MCF 10A (cell line): ENCODE measurements at regions not wholly inside any gene's neighbourhood (a gene's known extent, or its start where the extent isn't known, plus 50 kb on each side); places are given as distances from the start of the nearest gene placed in this dataset.

Source experiments
- BruUV-seq: library from RNA; stranded (reverse); fragments of 400-500 nt; replicated peaks from 2 replicates; lab custom pipeline; 2021; lab: Mats Ljungman, UMichigan
- CTCF ChIA-PET: fragments of 300-600 bp; sonication (Branson Sonifier 250); formaldehyde crosslinking; extraction: SDS; loops from one replicate; lab custom pipeline; 2021; ENCODE audit warnings: antibody characterized with exemption, inconsistent platforms; lab: Yijun Ruan, JAX
- POLR2A ChIA-PET: fragments of 300-600, 350-650 bp; sonication (Branson Sonifier 250); formaldehyde crosslinking; extraction: SDS; loops from one replicate; lab custom pipeline; 2020; ENCODE audit warnings: antibody characterized with exemption, inconsistent platforms; lab: Yijun Ruan, JAX
- DNase-seq: peaks from one replicate; pipeline ENCODE4 v3.0.0-alpha.2; 2018; ENCODE audit not compliant: unreplicated experiment
- H3K27ac Mint-ChIP-seq: one replicate; pipeline ENCODE4 v1.8.0; 2022; ENCODE audit warnings: mild to moderate bottlenecking, low read depth, mixed read lengths; ENCODE audit not compliant: unreplicated experiment
- H3K27me3 Mint-ChIP-seq: one replicate; pipeline ENCODE4 v1.8.0; 2022; ENCODE audit warnings: mixed read lengths; ENCODE audit not compliant: insufficient read depth, unreplicated experiment
- H3K36me3 Mint-ChIP-seq: one replicate; pipeline ENCODE4 v1.8.0; 2022; ENCODE audit warnings: mild to moderate bottlenecking, moderate library complexity, mixed read lengths; ENCODE audit not compliant: insufficient read depth, unreplicated experiment
- H3K4me1 Mint-ChIP-seq: one replicate; pipeline ENCODE4 v1.8.0; 2022; ENCODE audit warnings: mixed read lengths; ENCODE audit not compliant: insufficient read depth, unreplicated experiment
- H3K4me3 Mint-ChIP-seq: one replicate; pipeline ENCODE4 v1.8.0; 2022; ENCODE audit warnings: mild to moderate bottlenecking, moderate library complexity, mixed read lengths; ENCODE audit not compliant: unreplicated experiment
- H3K9me3 Mint-ChIP-seq: one replicate; pipeline ENCODE4 v1.8.0; 2022; ENCODE audit warnings: mixed read lengths; ENCODE audit not compliant: unreplicated experiment
- intact Hi-C: fragments of 100-400 bp; cut with micrococcal nuclease; formaldehyde crosslinking; loops from 2 replicates; pipeline ENCODE4 v1.14.1; 2022
- TF ChIP-seq, protein P1 (sequence below): fragments of 200-600 bp; IDR thresholded peaks from one replicate; pipeline ENCODE4 v1.8.0; 2022; ENCODE audit warnings: antibody characterized with exemption, mild to moderate bottlenecking; ENCODE audit not compliant: unreplicated experiment

DNA sequence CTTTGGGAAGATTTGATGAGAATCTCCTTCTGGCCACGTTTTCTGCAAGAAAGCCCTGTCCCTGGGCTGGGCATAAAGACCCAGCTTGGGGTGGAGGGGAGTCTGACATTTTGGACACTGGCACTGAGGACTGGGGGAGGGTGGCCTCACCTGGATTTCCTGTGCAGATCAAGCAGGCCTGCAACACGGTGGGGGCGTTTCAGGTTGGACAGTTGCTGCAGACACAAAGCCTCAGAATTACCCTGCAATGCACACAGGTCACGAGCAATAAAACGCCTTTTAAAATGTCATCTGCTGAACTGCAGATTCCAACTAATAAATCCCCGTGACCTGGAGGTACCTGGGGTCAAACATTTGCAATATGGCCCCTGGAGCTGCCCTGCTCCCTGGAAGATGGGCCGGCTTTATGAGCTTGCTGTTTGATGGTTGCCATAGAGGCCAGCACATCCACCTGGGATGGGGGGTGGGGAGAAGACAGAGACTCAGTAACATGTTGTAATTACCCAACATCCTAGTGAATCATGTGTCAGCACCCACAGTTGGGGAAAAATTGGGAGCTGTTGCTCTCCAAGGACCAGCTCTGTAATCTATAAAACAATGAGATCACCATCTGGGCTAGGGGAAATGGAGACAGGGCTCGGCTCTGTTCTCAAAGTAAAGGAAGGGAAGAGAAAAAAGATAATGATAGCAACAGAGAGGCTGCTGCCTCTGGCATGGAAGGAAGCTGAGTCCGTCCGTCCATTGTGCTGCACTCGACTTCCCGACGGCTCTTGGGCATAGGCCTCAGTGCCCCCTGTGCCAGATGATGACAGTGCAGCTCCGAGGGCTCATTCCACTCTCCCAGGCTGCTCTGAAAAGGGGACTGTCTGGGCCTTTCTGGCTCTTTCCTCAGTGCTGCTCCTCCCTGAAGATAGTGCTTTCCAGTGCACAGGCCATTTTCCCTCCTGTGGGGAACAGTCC lies 340.3 kb downstream of the CYRIA start:
- CTCF ChIA-PET = no interaction called here
- POLR2A ChIA-PET = no interaction called here
- no peaks in the 10 kb centered on the region for H3K36me3 Mint-ChIP-seq
- no peak overlapping the region for H3K4me3 Mint-ChIP-seq
- no peak overlapping the region for H3K27ac Mint-ChIP-seq
- DNase-seq = no peak
- peaks cover 5% of the 10 kb centered on the region for H3K9me3 Mint-ChIP-seq
- intact Hi-C loops = no loop called here
- no TSS peak for BruUV-seq
- H3K27me3 Mint-ChIP-seq = no peaks in the 10 kb centered on the region
- H3K4me1 Mint-ChIP-seq = no peaks in the 10 kb centered on the region
- TF ChIP-seq, protein P1, sequence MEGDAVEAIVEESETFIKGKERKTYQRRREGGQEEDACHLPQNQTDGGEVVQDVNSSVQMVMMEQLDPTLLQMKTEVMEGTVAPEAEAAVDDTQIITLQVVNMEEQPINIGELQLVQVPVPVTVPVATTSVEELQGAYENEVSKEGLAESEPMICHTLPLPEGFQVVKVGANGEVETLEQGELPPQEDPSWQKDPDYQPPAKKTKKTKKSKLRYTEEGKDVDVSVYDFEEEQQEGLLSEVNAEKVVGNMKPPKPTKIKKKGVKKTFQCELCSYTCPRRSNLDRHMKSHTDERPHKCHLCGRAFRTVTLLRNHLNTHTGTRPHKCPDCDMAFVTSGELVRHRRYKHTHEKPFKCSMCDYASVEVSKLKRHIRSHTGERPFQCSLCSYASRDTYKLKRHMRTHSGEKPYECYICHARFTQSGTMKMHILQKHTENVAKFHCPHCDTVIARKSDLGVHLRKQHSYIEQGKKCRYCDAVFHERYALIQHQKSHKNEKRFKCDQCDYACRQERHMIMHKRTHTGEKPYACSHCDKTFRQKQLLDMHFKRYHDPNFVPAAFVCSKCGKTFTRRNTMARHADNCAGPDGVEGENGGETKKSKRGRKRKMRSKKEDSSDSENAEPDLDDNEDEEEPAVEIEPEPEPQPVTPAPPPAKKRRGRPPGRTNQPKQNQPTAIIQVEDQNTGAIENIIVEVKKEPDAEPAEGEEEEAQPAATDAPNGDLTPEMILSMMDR = no peak

DNA sequence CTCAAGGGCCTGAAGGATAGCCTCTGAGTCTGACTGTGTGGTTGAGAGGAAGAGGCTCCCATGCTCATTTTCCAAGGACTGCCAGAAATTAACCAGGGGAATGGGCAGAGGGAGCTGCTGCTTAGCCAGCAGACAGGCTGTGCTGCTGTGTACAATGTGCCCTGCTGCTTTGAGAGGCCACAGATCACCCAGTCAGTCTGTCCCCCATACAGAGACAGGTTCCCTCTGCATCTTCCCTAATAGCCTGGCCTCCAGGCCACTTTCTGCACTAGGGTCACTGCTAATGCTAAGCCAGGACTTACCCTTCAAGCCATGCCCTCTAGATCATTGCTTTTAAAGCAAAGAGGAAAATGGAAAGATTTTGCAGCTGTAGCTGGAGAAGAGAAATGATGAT lies 341.1 kb downstream of the CYRIA start:
- Mint-ChIP-seq H3K4me1 (no peaks in the 10 kb centered on the region), H3K4me3 (no peak overlapping the region), H3K27ac (no peak overlapping the region), H3K27me3 (no peaks in the 10 kb centered on the region), H3K9me3 (peaks cover 5% of the 10 kb centered on the region), H3K36me3 (no peaks in the 10 kb centered on the region)
- TF ChIP-seq, protein P1 = no peak
- no TSS peak for BruUV-seq
- intact Hi-C loops = no loop called here
- ChIA-PET POLR2A (no interaction called here), CTCF (no interaction called here)
- no peak for DNase-seq

DNA sequence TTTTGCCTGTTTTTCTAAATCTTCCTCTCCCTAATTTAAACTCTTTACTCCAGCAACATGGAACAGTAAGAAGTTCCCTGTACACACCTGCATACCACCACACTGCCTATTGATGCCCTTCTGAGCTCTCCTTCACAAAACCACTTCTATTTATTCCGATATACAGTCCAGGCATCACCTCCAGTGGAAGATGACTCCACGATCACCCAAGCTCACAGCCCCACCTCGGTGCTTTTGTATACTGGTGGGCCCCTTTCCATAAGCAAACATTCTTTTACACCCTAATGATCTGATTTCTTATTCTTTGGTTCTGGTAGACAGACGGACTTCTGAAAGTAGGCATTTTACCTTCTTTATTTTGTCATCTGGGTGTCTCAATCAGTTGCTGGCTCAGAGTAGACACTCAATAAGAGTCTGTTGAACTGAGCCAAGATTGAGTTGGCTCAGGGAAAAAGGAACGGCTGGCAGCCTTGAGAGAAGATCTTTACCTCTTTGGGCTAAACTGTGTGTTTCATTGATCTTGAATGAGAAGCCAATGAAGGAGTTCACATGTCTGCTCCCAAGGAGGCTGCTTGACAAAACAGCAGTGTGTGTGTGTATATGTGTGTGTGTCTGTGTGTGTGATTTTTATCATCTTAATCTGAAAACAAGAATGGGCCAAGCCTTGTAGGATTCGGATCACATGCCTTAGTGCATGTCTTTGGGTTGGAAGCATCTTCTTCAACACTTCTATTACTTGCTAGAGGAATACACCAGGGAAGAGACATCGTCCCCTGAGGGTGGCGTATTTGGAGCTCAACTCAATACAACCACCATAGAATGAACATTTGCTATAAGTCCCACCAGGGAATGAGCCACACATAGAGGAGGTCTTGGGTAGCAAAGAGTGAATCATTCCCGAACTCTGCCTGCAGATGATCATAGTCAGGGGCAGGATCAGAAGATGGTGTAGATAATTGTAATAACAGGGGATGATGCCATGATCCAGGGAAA lies 341.8 kb downstream of the CYRIA start:
- no peak for DNase-seq
- H3K36me3 Mint-ChIP-seq = no peaks in the 10 kb centered on the region
- peaks cover 5% of the 10 kb centered on the region for H3K9me3 Mint-ChIP-seq
- TF ChIP-seq, protein P1 = no peak
- BruUV-seq = no TSS peak
- no peaks in the 10 kb centered on the region for H3K27me3 Mint-ChIP-seq
- CTCF ChIA-PET = no interaction called here
- intact Hi-C loops = no loop called here
- POLR2A ChIA-PET = interaction anchor here (1.4 kb wide), 1 partner anchor 12 kb away, joined by 3 read pairs; no protein-coding TSS in a partner anchor
- H3K27ac Mint-ChIP-seq = no peak overlapping the region
- H3K4me1 Mint-ChIP-seq = no peaks in the 10 kb centered on the region
- H3K4me3 Mint-ChIP-seq = no peak overlapping the region

DNA sequence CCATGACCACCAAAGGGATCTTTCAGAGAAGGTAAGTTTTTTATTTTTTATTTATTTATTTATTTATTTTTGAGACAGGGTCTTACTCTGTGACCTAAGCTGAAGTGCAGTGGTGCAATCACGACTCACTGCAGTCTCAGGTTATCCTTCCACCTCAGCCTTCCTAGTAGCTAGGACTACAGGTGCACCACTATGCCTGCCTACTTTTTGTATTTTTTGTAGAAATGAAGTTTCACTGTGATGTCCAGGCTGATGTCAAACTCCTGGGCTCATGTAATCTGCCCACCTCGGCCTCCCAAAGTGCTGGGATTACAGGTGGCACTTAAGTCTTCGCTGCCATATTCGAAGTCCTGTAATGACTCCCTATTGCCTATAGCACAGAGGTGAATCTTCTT lies 342.5 kb downstream of the CYRIA start:
- DNase-seq = no peak
- Mint-ChIP-seq H3K27ac (no peak overlapping the region), H3K4me3 (no peak overlapping the region), H3K27me3 (no peaks in the 10 kb centered on the region), H3K36me3 (no peaks in the 10 kb centered on the region), H3K4me1 (peaks cover 4% of the 10 kb centered on the region), H3K9me3 (peaks cover 5% of the 10 kb centered on the region)
- BruUV-seq = no TSS peak
- CTCF ChIA-PET = no interaction called here
- POLR2A ChIA-PET = interaction anchor here (1.4 kb wide), 1 partner anchor 11 kb away, joined by 3 read pairs; no protein-coding TSS in a partner anchor
- TF ChIP-seq, protein P1 = no peak
- intact Hi-C loops = no loop called here
